Colonic mucosa (tissue), 4 donors: ENCODE measurements at regions not wholly inside any gene's neighbourhood (a gene's known extent, or its start where the extent isn't known, plus 50 kb on each side); places are given as distances from the start of the nearest gene placed in this dataset.
A peak's percentile ranks its signal among the peaks of the same experiment; 100 is the strongest.

Experiments
- DNase-seq: peaks from one replicate; pipeline ENCODE4 v3.0.0-alpha.2; 2020
- H3K27ac ChIP-seq: fragments of 200-600 bp; one replicate; pipeline ENCODE4 v1.8.0; 2021
- H3K27me3 ChIP-seq: fragments of 200-600 bp; one replicate; pipeline ENCODE4 v1.8.0; 2021
- H3K36me3 ChIP-seq: fragments of 200-600 bp; one replicate; pipeline ENCODE4 v1.8.0; 2021
- H3K4me1 ChIP-seq: fragments of 200-600 bp; one replicate; pipeline ENCODE4 v1.8.0; 2021; ENCODE audit warnings: mild to moderate bottlenecking
- H3K4me3 ChIP-seq: fragments of 200-600 bp; one replicate; pipeline ENCODE4 v1.8.0; 2021
- H3K9ac ChIP-seq, 2 donors: one replicate each; pipeline ENCODE4 v1.7.0; 2013; ENCODE audit warnings: control low read depth in 2 of 2, low read depth in 2 of 2, low read length in 2 of 2
- H3K9me3 ChIP-seq: fragments of 200-600 bp; one replicate; pipeline ENCODE4 v1.8.0; 2021
- CTCF ChIP-seq: fragments of 200-600 bp; IDR thresholded peaks from one replicate; pipeline ENCODE4 v1.8.0; 2022; ENCODE audit warnings: antibody characterized with exemption, mild to moderate bottlenecking
- intact Hi-C: fragments of 100-400 bp; cut with DNase I; formaldehyde crosslinking; loops from one replicate; pipeline ENCODE4 v1.14.1; 2022
- donor health status: healthy.
- donor health status: DM: no; HTN: no; CAD: no.
- donor health status: DM: no; HTN: no; CAD: no.

DNA sequence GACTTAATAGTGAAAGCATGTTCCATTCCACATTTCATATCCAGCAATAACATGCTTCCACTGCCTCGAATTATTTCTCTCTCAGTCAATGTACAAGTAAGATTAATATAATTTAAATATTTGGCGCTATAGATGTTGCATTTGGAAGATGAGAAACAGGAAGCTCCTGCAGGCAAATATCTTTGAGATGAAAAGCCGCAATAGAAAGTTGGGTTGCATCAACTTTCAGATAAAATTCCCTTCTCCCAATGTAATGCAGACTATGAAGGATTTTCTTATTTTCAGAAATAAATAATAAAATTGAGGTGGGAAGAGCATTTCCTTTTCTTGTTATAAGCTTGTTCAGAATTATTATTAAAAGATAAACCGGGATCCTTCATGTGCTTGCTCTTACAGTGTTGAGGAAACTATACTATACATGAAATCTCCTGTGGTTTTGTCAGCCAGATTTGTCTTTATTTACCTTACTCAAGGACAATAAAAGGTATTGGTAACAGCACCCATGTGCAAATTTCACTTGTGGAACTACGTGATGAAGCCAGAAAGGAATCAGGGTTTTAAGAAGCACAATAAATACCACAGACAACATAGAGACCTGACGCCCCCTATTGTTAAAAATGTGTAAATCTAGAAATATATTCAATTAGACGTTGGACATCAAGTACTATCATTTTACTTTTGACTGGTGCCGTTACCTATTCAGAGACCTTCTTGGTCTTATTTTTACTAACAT lies 307.0 kb downstream of the ARPP21 start:
- intact Hi-C loops, result no loop called here
- no peaks in the 10 kb centered on the region for H3K9me3 ChIP-seq
- no peaks in the 10 kb centered on the region for H3K36me3 ChIP-seq
- no peak for DNase-seq
- H3K27me3 ChIP-seq, result no peaks in the 10 kb centered on the region
- H3K4me3 ChIP-seq, result no peak overlapping the region
- peaks cover 4% of the 10 kb centered on the region for H3K4me1 ChIP-seq
- H3K9ac ChIP-seq, result no peak overlapping the region
- H3K27ac ChIP-seq, result no peak overlapping the region
- no peak for TF ChIP-seq CTCF

DNA sequence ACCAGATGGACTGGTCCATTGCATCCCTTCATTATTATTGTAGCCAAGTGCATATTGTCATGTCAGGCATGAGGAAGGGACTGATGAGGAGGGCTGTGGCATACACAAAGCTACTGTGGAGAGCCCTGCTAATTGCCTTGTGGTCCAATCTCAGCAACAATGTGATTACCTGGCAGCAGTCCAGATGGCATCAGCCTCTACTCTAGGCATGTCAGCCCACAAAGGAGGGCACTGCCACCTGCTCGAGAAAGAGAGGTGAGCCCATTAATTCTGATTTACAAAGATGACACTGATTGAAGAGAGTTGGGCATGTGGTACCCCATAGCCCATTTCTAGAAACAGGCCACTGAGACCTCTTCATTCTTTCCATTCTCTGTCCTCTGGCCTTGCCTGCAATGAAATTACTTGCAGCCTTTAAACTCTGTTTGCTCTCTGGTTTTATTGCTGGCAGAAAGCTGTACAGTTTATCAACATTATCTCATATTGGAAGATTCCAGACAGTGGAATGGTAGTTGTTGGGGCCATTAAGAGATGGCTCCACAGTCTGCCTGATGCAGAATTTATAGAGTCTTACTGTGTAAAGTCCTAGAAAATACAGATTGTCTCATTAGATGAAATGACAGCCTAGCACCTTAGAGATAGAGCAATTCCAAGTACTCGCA lies 307.7 kb downstream of the ARPP21 start:
- no peaks in the 10 kb centered on the region for H3K9me3 ChIP-seq
- H3K4me1 ChIP-seq, result peaks cover 4% of the 10 kb centered on the region
- H3K27ac ChIP-seq, result no peak overlapping the region
- DNase-seq, result peak; percentile 22
- H3K4me3 ChIP-seq, result no peak overlapping the region
- TF ChIP-seq CTCF, result no peak
- H3K9ac ChIP-seq, result no peak overlapping the region
- no peaks in the 10 kb centered on the region for H3K36me3 ChIP-seq
- no peaks in the 10 kb centered on the region for H3K27me3 ChIP-seq
- intact Hi-C loops, result no loop called here

- no peak for DNase-seq
- no peaks in the 10 kb centered on the region for H3K27me3 ChIP-seq
- H3K9me3 ChIP-seq, result no peaks in the 10 kb centered on the region
- intact Hi-C loops, result no loop called here
- H3K9ac ChIP-seq, result no peak overlapping the region
- peaks cover 4% of the 10 kb centered on the region for H3K4me1 ChIP-seq
- H3K4me3 ChIP-seq, result no peak overlapping the region
- no peak overlapping the region for H3K27ac ChIP-seq
- no peaks in the 10 kb centered on the region for H3K36me3 ChIP-seq
- no peak for TF ChIP-seq CTCF
These were observed 310.7 kb downstream of the ARPP21 start for GRCh38 chr3:35950021-35950420.

- Histone ChIP-seq H3K4me1 (no peaks in the 10 kb centered on the region), H3K27ac (no peak overlapping the region), H3K36me3 (no peaks in the 10 kb centered on the region), H3K27me3 (no peaks in the 10 kb centered on the region), H3K4me3 (no peak overlapping the region), H3K9me3 (no peaks in the 10 kb centered on the region), H3K9ac (no peak overlapping the region)
- no peak for DNase-seq
- intact Hi-C loops, result no loop called here
- TF ChIP-seq CTCF, result no peak
These were observed 315.1 kb downstream of the ARPP21 start for GRCh38 chr3:35954413-35954812.

DNA sequence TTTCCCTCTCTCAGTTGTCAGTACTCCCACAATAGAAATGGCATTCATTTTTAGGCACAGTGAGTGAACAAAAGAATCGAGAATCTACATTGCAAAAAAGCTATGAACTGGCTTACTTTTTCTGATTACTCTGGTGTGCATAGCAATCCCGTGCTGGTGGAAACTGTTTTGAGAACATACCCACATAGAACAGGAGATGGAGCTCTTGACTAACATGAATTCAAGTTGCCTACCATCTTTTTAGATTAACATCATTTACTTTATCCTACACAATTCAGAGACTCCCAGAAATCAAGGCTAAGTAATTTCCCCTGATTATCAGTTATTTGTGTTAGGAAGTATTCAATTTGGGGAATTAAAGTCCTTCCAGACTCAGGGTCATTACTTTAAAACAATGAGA lies 326.6 kb downstream of the ARPP21 start:
- Histone ChIP-seq H3K27me3 (no peaks in the 10 kb centered on the region), H3K9me3 (no peaks in the 10 kb centered on the region), H3K27ac (no peak overlapping the region), H3K4me3 (no peak overlapping the region), H3K4me1 (no peaks in the 10 kb centered on the region), H3K36me3 (no peaks in the 10 kb centered on the region), H3K9ac (no peak overlapping the region)
- no peak for DNase-seq
- intact Hi-C loops, result loop anchor here (5.0 kb wide), 1 partner anchor 736 kb away; no protein-coding TSS in a partner anchor
- no peak for TF ChIP-seq CTCF
